ENCODE measurements at regions not wholly inside any gene's neighbourhood (a gene's known extent, or its start where the extent isn't known, plus 50 kb on each side); places are given as distances from the start of the nearest gene placed in this dataset.

DNA sequence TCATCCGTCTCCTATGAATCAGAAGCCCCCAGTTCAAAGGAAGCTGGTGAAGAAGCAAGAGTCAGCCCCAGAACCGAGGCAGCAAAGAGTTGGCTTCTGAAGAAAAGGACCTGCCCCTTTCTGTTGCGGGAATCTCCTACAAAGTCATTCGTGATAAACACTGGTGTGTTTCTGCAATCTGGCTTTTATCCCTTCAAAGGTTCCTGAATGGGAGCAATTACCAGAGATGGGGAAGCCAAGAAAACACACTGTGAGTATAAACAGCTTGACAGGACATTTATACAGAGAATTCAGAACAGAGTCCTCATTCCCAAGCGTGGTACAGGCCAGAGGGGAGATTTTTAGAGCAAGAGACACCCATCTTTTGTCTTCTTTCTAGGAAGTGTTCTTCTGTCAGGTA lies 226.8 kb upstream of the LNX1 start:
- Histone ChIP-seq H3K9me3 (ENCODE audit: control insufficient read depth, insufficient read depth, low read depth, low read length) (no peaks in the 10 kb centered on the region), H3K27ac (ENCODE audit: extremely low read depth, low read depth, low read length) (no peak overlapping the region), H3K36me3 (ENCODE audit: control insufficient read depth in 2 of 2, insufficient read depth in 1 of 2, low read length in 2 of 2) (no peaks in the 10 kb centered on the region), H3K4me3 (ENCODE audit: low read depth, low read length) (no peak overlapping the region), H3K4me1 (ENCODE audit: control insufficient read depth, insufficient read depth, low read length) (no peaks in the 10 kb centered on the region)
- TF ChIP-seq ZNF266 (tag by site-specific recombination; IDR thresholded peaks at IDR 0.05; ENCODE audit: low read depth) (no peak), ZNF221 (tag by site-specific recombination; IDR thresholded peaks at IDR 0.05; ENCODE audit: borderline replicate concordance) (no peak), ZNF707 (tag by site-specific recombination; IDR thresholded peaks at IDR 0.05) (no peak), ZNF37A (tag by site-specific recombination; IDR thresholded peaks at IDR 0.05) (no peak), ZNF664 (tag by site-specific recombination; IDR thresholded peaks at IDR 0.05) (no peak), ZNF501 (tag by site-specific recombination; IDR thresholded peaks at IDR 0.05) (no peak), ZNF624 (tag by site-specific recombination; IDR thresholded peaks at IDR 0.05) (no peak), GLI2 (tag by site-specific recombination; IDR thresholded peaks at IDR 0.05; ENCODE audit: borderline replicate concordance, low read depth) (no peak), ZFP3 (tag by site-specific recombination; IDR thresholded peaks at IDR 0.05; ENCODE audit: low read depth) (no peak), ZNF2 (tag by site-specific recombination; IDR thresholded peaks at IDR 0.05) (no peak), BCL11A (tag by site-specific recombination; IDR thresholded peaks at IDR 0.05; ENCODE audit: low read depth) (no peak), ZNF571 (tag by site-specific recombination; IDR thresholded peaks at IDR 0.05) (no peak)
- TF ChIP-seq, protein P1, sequence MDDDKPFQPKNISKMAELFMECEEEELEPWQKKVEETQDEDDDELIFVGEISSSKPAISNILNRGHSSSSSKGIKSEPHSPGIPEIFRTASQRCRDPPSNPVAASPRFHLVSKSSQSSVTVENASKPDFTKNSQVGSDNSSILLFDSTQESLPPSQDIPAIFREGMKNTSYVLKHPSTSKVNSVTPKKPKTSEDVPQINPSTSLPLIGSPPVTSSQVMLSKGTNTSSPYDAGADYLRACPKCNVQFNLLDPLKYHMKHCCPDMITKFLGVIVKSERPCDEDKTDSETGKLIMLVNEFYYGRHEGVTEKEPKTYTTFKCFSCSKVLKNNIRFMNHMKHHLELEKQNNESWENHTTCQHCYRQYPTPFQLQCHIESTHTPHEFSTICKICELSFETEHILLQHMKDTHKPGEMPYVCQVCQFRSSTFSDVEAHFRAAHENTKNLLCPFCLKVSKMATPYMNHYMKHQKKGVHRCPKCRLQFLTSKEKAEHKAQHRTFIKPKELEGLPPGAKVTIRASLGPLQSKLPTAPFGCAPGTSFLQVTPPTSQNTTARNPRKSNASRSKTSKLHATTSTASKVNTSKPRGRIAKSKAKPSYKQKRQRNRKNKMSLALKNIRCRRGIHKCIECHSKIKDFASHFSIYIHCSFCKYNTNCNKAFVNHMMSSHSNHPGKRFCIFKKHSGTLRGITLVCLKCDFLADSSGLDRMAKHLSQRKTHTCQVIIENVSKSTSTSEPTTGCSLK (tag by site-specific recombination; IDR thresholded peaks at IDR 0.05): no peak
- TF ChIP-seq, protein P2, sequence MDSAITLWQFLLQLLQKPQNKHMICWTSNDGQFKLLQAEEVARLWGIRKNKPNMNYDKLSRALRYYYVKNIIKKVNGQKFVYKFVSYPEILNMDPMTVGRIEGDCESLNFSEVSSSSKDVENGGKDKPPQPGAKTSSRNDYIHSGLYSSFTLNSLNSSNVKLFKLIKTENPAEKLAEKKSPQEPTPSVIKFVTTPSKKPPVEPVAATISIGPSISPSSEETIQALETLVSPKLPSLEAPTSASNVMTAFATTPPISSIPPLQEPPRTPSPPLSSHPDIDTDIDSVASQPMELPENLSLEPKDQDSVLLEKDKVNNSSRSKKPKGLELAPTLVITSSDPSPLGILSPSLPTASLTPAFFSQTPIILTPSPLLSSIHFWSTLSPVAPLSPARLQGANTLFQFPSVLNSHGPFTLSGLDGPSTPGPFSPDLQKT (IDR thresholded peaks at IDR 0.05; ENCODE audit: borderline replicate concordance, low read depth, low read length): no peak
- POLR2A ChIA-PET: no interaction called here
- CTCF ChIA-PET: no interaction called here

DNA sequence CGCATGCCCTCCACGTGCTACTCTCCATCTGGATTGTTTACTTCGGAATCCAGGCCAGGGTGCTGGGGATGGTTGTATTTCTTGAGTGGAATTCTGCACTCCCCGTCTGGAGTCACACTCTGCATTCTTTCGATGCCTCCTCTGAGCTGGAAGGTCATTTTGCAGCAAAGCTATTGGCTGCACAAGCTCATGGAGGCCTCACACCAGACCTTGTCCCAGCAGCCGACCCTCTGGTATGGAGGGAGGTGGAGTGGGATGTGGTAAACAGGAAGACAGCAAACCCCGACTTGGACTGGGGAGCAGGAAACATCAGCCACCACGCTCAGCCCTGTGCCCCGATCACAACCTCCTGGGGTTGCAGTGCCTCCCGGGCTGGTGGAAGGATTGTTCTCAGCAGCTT lies 225.3 kb upstream of the LNX1 start:
- CTCF ChIA-PET: interaction anchor here (0.6 to 1.3 kb wide), 3 partner anchors 10 to 110 kb away, joined by 3 to 5 read pairs (median 4); no protein-coding TSS in a partner anchor
- Histone ChIP-seq H3K9me3 (ENCODE audit: control insufficient read depth, insufficient read depth, low read depth, low read length) (no peaks in the 10 kb centered on the region), H3K36me3 (ENCODE audit: control insufficient read depth in 2 of 2, insufficient read depth in 1 of 2, low read length in 2 of 2) (no peaks in the 10 kb centered on the region), H3K4me1 (ENCODE audit: control insufficient read depth, insufficient read depth, low read length) (no peaks in the 10 kb centered on the region), H3K4me3 (ENCODE audit: low read depth, low read length) (no peak overlapping the region), H3K27ac (ENCODE audit: extremely low read depth, low read depth, low read length) (no peak overlapping the region)
- TF ChIP-seq ZNF350 (tag by site-specific recombination; IDR thresholded peaks at IDR 0.05) (no peak), ZNF621 (tag by site-specific recombination; IDR thresholded peaks at IDR 0.05) (no peak), ZBTB20 (tag by site-specific recombination; IDR thresholded peaks at IDR 0.05) (no peak), ZBTB17 (tag by site-specific recombination; IDR thresholded peaks at IDR 0.05) (no peak), ZNF146 (tag by site-specific recombination; IDR thresholded peaks at IDR 0.05) (no peak)
- TF ChIP-seq, protein P3, sequence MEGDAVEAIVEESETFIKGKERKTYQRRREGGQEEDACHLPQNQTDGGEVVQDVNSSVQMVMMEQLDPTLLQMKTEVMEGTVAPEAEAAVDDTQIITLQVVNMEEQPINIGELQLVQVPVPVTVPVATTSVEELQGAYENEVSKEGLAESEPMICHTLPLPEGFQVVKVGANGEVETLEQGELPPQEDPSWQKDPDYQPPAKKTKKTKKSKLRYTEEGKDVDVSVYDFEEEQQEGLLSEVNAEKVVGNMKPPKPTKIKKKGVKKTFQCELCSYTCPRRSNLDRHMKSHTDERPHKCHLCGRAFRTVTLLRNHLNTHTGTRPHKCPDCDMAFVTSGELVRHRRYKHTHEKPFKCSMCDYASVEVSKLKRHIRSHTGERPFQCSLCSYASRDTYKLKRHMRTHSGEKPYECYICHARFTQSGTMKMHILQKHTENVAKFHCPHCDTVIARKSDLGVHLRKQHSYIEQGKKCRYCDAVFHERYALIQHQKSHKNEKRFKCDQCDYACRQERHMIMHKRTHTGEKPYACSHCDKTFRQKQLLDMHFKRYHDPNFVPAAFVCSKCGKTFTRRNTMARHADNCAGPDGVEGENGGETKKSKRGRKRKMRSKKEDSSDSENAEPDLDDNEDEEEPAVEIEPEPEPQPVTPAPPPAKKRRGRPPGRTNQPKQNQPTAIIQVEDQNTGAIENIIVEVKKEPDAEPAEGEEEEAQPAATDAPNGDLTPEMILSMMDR (tag by site-specific recombination; IDR thresholded peaks at IDR 0.05): no peak
- TF ChIP-seq, protein P4, sequence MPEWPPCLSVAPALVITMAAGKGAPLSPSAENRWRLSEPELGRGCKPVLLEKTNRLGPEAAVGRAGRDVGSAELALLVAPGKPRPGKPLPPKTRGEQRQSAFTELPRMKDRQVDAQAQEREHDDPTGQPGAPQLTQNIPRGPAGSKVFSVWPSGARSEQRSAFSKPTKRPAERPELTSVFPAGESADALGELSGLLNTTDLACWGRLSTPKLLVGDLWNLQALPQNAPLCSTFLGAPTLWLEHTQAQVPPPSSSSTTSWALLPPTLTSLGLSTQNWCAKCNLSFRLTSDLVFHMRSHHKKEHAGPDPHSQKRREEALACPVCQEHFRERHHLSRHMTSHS (tag by site-specific recombination; IDR thresholded peaks at IDR 0.05): no peak
- TF ChIP-seq, protein P5, sequence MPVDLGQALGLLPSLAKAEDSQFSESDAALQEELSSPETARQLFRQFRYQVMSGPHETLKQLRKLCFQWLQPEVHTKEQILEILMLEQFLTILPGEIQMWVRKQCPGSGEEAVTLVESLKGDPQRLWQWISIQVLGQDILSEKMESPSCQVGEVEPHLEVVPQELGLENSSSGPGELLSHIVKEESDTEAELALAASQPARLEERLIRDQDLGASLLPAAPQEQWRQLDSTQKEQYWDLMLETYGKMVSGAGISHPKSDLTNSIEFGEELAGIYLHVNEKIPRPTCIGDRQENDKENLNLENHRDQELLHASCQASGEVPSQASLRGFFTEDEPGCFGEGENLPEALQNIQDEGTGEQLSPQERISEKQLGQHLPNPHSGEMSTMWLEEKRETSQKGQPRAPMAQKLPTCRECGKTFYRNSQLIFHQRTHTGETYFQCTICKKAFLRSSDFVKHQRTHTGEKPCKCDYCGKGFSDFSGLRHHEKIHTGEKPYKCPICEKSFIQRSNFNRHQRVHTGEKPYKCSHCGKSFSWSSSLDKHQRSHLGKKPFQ (tag by site-specific recombination; IDR thresholded peaks at IDR 0.05): no peak
- POLR2A ChIA-PET: no interaction called here
